ENCODE measurements at regions not wholly inside any gene's neighbourhood (a gene's known extent, or its start where the extent isn't known, plus 50 kb on each side); places are given as distances from the start of the nearest gene placed in this dataset.

- no peak overlapping the region for H3K4me2 ChIP-seq (ENCODE audit: control insufficient read depth, insufficient read depth)
- WGBS (ENCODE audit: insufficient coverage, insufficient replicate concordance, low lambda C conversion rate, missing lambda C conversion rate), result 95% methylated on average over 1 of the region's 2 CpGs
- no peak overlapping the region for H3K4me3 ChIP-seq
- intact Hi-C loops (cut with micrococcal nuclease; ENCODE audit: unreplicated experiment) (no loop called here), in situ Hi-C loops (cut with MboI) (no loop called here)
- ChIA-PET POLR2A (interaction anchor here (0.7 to 2.7 kb wide), 9 partner anchors 10 to 274 kb away, joined by 3 to 8 read pairs (median 4); no protein-coding TSS in a partner anchor), CTCF (interaction anchor here (0.7 to 12.3 kb wide), 15 partner anchors 10 to 295 kb away, joined by 3 to 183 read pairs (median 5); no protein-coding TSS in a partner anchor), RAD21 (ENCODE audit: unreplicated experiment) (interaction anchor here (0.8 to 10.0 kb wide), 14 partner anchors 7 to 273 kb away, joined by 3 to 135 read pairs (median 7); no protein-coding TSS in a partner anchor), SMC1A (ENCODE audit: uncharacterized antibody, unreplicated experiment) (interaction anchor here (0.6 to 10.7 kb wide), 21 partner anchors 8 to 303 kb away, joined by 3 to 162 read pairs (median 7); no protein-coding TSS in a partner anchor)
- no peak for FAIRE-seq
- H3K4me1 ChIP-seq (ENCODE audit: control insufficient read depth, insufficient read depth, low read length), result peaks cover 43% of the 10 kb centered on the region
- TF ChIP-seq SMC3 (IDR thresholded peaks at IDR 0.05; ENCODE audit: borderline replicate concordance, low read length) (no peak), REST (IDR thresholded peaks at IDR 0.05; ENCODE audit: low read depth, low read length) (no peak), SP1 (IDR thresholded peaks at IDR 0.05; ENCODE audit: low read depth, low read length) (no peak), YY1 (IDR thresholded peaks at IDR 0.05; ENCODE audit: low read depth, low read length) (no peak), TBL1XR1 (IDR thresholded peaks at IDR 0.05; ENCODE audit: low read depth, low read length) (no peak)
- no peaks in the 10 kb centered on the region for H3K36me3 ChIP-seq (ENCODE audit: control insufficient read depth in 2 of 2, insufficient read depth in 2 of 2, low read length in 1 of 2)
- H2AFZ ChIP-seq (ENCODE audit: control insufficient read depth, low read depth, low read length), result no peak overlapping the region
- no peak overlapping the region for H3K9ac ChIP-seq (ENCODE audit: control insufficient read depth, insufficient read depth, low read length)
- no peaks in the 10 kb centered on the region for H3K79me2 ChIP-seq (ENCODE audit: control insufficient read depth, insufficient read depth, low read length)
- H4K20me1 ChIP-seq (ENCODE audit: control insufficient read depth, insufficient read depth), result no peaks in the 10 kb centered on the region
- H3K27me3 ChIP-seq (replicated peaks in 1 of 2; ENCODE audit: control insufficient read depth in 2 of 2, insufficient read depth in 2 of 2, low read length in 1 of 2), result no peaks in the 10 kb centered on the region; a peak in 1 of 4 replicates
- DNase-seq (ENCODE audit: low read depth, low spot score), result no peak
- BruUV-seq (replicated peaks), result no TSS peak
- no peak for ATAC-seq
- H3K27ac ChIP-seq (ENCODE audit: control insufficient read depth, insufficient read depth), result no peak overlapping the region
- no peaks in the 10 kb centered on the region for H3K9me3 ChIP-seq (replicated peaks; ENCODE audit: control insufficient read depth, insufficient read depth, low read length)
These were observed 52.2 kb upstream of the ZPBP start for GRCh38 chr7:50145226-50145625.

All from GM12878 (cell line).